ENCODE measurements at regions not wholly inside any gene's neighbourhood (a gene's known extent, or its start where the extent isn't known, plus 50 kb on each side); places are given as distances from the start of the nearest gene placed in this dataset.
"Not testable (repeated sequence)": the region's sequence is repeated elsewhere in the genome, so short reads cannot be mapped to it uniquely, and the experiment has no call there.

DNA sequence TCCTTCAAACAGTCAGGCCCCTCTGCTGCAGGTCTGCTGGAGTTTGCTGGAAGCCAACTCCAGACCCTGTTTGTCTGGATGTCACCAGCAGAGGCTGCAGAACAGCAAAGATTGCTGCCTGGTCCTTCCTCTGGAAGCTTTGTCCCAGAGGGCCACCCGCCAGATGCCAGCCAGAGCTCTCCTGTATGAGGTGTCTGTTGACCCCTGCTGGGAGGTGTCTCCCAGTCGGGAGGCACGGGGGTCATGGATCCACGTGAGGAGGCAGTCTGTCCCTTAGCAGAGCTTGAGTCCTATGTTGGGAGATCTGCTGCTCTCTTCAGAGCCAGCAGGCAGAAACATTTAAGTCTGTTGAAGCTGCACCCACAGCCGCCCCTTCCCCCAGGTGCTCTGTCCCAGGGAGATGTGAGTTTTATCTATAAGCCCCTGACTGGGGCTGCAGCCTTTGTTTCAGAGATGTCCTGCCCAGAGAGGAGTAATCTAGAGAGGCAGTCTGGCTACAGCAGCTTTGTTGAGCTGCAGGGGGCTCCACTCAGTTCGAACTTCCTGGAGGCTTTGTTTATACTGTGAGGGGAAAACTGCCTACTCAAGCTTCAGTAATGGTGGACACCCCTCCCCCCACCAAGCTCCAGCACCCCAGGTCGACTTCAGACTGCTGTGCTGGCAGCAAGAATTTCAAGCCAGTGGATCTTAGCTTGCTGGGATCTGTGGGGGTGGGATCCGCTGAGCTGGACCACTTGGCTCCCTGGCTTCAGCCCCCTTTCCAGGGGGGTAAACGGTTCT lies 72.1 kb downstream of the OGFRL1 start:
- DNase-seq = not testable (repeated sequence)

DNA sequence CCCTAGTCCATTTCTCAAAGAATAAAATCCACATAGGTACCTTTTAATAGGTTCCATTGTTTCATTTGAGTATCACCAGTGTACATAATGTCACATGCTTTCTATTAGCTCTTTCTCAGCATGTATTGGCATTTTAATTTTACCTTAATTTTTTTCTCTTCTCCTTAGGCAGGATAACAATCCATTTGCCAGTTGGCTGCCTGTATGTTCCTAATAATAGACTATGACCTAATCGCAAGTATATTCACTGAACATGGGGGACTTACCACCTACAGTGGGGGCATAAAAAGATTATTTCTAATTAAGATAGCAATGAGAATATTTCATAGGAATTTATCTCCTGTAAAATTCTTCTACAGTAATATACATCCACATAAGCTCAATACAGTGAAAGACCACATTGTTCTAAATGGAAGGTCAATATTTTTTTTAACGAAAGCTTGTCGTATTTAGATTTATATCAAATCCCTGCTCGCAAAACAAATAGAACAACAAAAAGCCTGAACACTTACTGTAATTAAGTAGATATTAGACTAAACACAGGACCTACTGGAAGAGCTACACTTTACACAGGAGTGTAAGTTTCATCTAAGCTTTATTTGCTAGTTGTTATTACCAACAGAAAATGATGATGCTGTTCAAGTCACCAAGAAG lies 76.4 kb downstream of the OGFRL1 start:
- DNase-seq = no peak

DNA sequence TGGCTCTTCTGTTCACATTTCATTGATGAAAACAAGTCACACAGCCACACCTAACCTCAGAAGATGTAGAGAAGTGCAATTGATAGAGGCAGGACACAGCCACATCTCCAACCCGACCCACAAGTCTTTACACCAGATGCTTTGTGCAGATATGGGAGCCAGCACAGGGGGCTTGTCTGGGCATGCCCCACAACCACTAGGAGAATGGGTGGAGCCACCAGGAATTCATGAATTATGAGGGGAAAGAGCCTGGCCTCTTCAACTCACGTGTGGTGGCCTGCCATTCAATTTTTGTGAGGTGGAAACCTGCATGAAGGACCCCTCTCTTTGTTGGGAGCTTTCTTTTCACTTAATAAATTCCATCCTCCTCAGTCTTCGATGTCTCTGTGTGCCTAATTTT lies 79.1 kb downstream of the OGFRL1 start:
- DNase-seq = no peak

DNA sequence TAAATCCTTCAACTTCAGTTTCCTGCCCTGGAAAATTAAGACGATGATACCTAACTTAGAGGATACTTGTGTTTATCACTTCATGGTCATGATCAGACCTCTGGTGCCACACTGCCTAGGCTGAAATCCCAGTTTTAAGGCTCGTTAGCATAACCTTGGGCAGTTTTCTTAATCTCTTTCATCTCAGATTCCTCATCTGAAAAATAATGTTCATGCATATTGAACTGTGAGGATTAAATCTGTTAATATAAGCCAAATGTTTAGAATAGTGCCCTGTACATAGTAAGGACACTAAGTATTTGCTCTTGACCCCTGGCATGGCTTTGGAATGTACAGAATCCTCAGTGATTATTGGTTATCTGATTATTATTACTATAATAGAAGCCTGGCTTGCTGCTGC lies 79.7 kb downstream of the OGFRL1 start:
- no peak for DNase-seq

DNA sequence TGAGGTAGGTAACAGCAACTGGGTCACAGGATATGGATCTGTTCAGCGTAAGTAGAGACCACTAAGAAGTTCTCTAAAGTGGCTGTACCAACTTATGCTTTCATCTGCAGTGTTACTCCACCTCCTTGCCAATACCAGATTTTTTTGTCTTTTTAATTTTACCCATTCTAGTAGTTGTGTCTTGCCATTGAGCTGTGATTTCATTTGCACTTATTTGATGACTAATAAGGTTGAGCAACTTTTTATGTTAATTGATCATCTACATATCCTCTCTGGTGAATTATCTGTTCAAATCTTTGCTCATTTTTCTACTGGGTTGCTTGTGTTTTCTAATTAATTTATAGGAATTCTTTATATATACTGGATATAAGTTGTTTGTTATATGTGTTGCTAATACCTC lies 82.9 kb downstream of the OGFRL1 start:
- no peak for DNase-seq

DNA sequence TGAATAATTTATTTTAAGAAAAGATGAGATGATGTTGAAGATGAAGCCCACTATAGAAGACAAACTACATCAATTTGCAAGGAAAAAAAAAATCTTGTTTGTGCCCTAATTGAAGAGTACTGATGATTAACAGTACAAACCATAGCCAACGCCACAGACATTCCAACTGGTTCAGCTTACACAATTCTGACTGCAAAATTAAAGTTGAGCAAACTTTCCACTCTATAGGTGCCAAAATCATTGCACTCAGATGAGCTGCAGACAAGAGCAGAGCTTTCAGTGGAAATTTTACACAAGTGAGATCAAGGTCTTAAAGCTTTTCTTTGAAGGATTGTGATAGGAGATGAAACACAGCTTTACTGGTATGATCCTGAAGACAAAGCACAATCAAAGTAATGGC lies 85.3 kb downstream of the OGFRL1 start:
- DNase-seq = no peak

DNA sequence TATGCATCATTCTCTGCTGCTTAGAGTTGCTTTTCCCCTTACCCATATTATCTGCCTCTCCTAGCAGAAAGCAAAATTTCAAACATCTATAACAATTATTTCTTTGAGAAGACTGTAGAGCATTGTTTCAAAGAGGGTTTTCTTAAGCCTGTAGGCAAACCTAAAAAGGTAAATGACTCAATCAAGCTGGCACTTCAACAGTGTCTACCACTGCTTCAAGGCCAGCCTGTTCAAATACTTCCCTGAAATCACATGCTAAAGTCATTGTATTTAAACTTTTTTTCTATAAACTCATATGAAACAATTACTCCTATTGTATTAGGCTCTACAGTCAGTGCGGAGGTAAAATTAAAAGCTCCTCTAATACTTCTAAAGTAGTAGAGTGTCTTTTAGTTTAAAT lies 87.1 kb downstream of the OGFRL1 start:
- DNase-seq = no peak

DNA sequence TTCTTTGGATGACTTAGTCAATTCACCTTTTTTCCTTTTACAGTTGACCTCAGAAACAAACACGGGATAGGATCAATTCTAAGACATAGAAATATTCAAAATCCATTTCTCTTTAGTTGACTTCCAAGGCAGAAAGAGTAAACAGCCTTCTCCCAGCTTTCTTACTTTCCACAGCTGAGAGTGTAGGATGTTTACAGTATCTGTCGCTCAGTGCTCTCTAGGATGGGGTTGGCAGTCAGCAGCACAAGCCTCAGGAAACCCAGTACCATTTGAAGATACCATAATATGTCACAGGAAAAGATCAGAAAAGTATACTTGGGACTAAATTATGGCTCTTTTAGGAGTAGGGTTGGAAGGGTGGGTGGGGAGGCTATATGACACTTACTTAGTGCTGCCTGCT lies 88.2 kb downstream of the OGFRL1 start:
- no peak for DNase-seq

DNA sequence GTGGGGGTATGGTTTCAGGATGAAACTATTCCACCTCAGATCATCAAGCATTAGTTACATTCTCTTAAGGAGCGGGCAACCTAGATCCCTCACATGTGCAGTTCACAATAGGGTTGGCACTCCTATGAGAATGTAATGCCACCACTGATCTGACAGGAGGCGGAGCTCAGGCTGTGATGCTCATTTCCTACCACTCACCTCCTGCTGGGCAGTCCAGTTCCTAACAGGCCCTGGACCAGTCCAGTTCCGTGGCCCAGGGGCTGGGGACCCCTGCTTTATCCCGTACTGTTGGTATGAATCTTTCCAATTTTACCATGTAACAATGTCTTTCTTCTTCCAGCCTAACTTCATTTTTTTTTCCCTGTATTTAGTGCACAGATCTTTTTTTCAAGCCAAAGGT lies 94.9 kb downstream of the OGFRL1 start:
- peak; percentile 45 for DNase-seq

DNA sequence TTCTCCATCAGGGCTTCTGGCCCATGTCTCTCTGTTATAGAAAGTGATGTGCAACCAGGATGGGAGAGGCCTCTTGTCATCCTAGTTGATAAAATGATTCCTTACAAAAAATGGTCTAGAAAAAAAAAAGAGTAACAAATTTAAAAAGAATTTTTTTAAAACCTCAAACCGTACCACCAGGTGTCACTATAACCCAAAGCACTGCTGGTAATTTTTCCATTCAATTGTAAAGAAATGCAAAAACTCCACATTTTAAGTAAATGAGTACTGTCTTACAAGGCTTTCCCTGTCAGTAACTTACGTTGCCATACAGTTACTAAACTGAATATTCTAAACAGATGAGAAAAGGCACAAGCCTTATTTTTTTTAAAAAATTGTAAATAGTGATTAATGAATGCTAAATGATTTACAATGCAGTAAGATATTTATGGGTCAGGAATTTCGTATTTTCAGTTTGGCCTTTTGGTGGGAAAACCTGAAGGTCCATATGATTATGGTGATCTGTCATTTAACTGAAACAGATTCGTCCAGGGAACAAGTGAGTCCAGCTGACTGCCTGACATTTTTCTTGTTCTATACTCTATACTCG lies 95.4 kb downstream of the OGFRL1 start:
- DNase-seq = peak; percentile 69

DNA sequence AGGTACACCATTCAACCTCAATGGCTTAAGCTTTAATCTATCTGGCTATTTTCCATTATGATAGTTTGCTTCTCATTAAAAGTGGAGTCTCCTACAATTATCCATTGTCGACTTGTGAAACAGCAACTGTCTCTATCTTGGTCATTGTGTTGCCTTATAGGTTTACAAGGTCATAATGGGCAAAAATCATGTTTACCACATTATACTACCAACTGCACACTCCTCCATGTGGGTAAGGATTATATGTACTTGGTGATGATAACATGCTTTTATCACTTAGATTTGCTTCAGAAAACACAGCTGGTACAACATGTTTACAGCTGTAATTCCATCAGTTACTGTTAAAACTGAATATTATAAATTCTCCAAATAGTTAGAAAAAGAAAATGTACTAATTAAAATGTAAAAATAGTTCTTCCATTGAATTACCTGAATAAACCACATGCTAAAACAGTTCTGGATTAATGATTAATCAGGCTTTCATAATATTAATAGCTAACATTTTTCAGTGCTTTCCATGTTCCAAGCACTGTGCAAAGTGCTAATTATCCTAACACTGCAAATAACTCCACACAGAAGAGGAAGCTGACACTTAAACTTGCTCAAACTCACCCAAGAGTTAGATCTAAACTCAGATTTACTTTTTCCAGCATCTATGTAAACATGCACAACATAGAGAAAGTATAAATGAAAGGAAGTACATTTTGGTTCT lies 96.7 kb downstream of the OGFRL1 start:
- DNase-seq = no peak

DNA sequence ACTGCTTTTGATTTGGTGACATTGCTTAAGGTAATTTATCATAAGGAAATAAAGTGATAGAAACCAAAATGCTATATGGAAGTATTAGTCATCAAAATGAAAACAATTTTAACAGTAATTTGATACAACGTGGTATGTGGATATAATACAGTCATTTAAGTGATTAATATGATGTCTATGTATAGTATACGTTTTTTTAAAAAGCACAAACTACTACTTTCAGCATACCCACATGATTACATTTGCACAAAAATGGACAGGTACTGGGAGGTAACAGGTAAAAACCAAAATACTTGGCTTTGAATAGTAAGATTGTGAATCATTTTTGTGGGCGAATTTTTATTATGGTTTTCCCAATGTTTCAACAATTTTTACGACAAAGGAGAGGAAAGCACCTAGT lies 97.6 kb downstream of the OGFRL1 start:
- DNase-seq = no peak

DNA sequence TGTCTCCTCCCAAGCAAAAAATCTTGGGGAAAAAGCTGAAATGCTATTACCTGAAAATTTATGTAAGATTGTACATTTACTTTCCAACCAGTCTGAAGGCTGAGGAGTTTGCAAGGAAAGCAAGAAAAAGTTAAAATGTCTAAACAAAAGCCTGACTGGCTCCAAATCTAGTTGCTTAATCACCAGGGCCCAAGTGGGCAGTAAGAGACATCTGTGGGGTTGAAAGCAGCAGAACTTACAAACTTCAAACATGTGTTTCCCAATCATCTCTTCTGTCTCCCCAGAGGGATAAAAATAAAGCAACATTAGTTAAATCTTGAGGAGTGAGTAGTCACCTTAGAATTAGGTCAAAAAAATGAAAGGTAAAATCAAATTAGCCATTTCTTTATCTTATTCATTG lies 98.6 kb downstream of the OGFRL1 start:
- no peak for DNase-seq

DNA sequence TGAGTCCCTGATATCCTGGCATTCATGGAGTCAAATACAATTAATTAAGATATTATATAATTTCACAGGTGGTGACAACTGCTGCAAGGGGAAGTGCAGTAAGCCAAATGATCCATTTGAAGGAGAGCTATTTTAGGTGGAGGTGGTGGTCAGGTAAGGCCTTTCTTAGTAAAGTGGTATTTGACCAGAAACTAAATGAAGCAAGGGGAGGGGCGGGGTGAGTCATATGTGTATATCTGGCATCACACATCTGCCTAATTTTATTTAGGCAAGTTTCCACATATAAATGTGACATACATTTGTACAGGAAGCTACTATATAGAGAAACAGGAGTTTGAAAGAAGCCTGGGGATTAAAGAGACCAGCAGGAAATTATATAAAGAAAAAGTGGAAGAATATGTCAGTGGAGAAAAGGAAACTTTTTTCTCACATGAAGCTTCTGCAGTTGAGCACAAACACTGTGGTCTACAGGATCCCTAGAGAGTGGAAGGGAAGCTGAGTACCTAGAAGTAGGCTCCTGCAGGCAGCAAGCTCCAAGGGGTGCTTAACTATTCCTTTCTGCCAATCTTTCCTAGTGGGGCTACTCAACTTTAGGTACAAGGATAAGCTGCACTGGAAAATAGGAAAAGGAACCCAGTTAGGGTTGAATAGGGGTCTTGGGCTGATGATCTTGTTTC lies 99.6 kb downstream of the OGFRL1 start:
- DNase-seq = peak; percentile 51

DNA sequence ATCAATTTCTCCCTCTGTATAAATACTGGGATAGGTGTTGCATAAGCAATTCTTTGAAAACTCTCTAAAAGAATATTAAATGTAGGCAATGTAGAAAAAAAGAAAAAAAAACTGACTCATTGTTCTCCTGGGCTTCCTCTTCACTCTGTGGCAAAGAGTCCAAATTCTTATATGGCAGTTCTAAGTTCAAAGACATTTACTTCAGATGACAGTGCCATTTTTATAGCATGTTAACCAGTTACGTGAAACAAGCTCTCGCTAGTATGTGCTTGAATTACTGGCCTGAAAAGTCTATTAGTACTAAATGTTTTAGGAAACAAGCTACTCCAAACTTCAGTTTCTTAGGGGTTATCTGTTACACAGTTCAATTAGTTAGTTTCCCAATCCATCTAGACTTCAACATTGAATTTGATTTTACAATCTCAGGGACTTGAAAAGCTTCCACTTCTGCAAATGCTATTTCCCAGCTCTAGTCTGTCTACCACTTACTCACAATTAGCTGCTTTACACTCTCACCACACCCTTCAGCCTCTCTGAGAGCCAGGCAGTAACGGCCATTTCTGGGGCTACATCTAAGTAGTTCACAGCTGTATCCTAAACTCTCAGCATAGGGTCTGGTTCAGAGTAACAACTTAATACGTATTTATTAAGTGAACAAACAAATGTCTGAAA lies 100.4 kb downstream of the OGFRL1 start:
- no peak for DNase-seq

DNA sequence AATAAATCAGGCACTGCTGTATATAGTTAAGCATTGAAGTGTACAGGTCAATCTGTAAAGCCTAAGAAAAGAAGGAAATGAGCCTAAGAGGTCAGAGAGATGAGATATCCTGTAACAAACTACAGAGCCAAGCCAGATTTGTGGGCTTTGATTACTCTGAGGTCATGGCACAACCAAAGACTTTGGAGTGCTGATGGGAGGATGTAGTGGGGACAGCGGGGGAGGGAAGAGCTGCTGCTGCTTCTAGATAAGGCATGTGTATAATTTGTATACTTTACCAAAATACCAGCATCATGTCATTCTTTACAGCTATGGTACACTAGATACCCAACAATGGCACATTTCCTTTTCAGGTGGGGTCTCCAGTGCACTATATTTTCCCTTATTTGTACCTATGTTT lies 102.5 kb downstream of the OGFRL1 start:
- no peak for DNase-seq

DNA sequence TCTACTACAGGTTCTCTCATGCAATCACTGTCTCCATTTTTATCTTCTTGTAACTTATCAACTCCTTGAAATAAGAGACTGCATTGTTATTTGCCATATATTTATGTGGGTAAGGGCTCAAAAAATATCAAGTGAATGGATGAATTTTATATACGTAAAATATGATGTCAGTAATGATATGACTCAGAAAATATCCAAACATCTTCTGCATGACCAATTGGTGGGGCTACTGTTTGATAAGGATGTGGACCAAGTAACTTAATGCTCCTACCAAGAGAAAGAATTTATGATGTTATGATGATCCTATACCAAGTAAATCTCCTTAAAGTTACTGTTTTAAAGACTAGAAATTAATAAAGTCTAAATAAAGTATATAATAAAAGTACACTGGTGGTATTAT lies 103.7 kb downstream of the OGFRL1 start:
- DNase-seq = no peak

DNA sequence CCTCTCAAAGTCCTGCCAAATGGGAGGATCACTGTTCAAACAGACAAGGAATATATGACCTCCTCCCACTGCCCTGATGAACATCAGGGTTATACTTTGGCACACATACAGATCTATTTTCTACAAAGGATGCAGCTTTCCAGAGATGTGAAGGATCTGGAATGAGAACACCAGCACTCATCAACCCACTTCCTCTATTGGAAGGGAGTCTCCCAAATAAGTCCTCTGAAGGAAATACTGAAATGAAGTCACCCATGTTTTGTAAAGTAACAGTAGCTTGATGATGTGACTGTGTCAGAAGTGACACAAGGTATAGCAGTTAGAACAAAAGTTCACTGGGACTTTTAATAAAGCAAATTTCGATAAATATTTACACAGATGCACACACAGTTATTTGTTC lies 104.9 kb downstream of the OGFRL1 start:
- no peak for DNase-seq

DNA sequence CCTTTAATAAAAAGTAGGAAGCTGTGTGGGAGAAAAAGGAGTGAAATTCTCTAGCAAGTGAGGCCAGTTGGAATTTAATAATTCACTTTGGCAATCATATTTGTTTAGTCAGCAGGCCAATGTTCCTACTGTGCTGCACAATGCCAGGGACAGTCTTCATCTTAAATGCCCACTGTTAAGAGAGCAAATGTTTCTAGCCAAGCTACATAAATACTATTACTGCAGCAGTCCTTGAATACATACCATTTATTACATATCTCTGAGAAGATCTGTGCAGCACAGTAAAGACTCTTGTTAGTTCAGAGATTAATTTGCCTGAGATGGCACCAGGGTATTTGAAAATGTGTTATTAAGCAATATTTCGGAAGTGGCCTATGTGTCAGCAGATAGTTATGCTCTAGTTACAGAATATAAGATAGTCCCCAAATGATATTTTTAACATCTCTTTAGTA lies 105.4 kb downstream of the OGFRL1 start:
- DNase-seq = no peak

DNA sequence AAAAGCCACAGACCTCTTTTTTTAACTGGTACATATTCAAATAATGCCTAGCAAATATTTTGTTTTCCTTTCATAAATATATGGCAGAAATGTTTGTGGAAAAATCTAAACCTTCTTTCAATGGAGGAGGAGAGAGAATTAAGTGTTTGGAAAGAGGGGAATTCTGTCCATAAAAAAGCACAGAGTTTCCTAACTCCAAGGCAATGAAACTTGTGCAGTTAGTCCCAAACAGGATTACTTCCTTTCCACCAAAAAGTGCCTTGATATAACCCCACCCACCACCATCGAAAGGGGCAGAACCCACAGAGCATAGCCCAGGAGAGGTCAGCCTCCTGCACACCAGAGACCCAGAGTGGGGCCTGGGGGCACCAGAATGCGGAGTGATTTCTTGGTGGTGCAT lies 106.3 kb downstream of the OGFRL1 start:
- no peak for DNase-seq

DNA sequence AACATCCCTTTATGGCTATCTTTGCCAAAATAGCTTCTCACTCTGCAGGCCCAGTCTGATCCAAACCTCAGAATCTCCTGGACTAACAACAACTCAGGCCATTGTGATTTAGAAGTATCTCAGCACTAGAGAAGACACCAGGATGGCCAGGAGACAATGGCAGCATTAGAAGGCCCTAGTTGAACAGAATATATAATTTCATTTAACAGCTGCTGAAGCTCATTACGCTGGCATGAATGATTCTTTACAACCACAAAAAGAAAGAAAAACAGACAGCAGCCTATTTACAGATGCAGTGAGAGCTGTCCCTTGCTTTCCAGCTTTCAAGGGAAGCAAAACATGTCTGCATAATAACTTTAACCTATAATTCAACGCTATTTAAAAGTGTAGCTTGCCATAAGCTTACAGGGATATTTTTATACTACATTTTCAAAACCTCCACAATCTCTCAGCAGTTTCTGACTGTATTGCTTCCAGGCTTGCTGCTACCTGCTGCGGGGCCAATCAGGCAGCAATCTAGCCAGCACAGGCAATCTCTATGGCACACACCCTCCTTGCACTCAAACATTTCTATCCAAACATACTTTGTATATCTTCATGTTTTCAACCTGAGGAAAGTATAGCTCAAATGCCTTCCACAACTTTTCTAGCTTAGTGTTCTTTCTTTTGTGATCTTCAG lies 107.3 kb downstream of the OGFRL1 start:
- DNase-seq = no peak

DNA sequence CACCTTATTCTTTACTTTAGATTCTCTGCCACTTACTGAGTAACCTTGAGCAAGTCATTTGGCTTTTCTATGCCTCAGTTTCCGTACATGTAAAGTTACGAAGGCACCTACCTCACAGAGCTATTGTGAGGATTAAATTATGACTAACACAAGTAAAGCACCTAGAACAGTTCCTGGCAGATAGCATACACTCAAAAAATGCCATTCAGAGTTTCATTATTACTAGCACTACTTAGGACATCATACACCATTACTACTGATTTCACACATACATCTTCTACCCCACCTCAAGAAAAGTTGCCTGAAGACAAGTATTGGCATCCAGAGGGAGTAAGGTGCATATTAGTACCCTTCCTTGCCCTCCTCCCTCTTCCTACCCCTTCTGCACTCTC lies 107.8 kb downstream of the OGFRL1 start:
- DNase-seq = no peak

Measured in RPMI8226 (cell line).